SK-N-SH treated with all-trans-retinoic acid at 6 μM for 48 hours (cell line): ENCODE measurements at regions not wholly inside any gene's neighbourhood (a gene's known extent, or its start where the extent isn't known, plus 50 kb on each side); places are given as distances from the start of the nearest gene placed in this dataset.

Source experiments
- ATAC-seq: fragments of 200-7000 bp; cut with Tn5 transposase; 3 replicates; pipeline ENCODE4 v1.9.1; 2020; ENCODE audit warnings: mild to moderate bottlenecking, moderate library complexity
- ARNTL ChIP-seq: fragments of 450-650 bp; formaldehyde crosslinking; IDR thresholded peaks from 2 replicates; pipeline ENCODE4 v1.5.0; 2020; ENCODE audit warnings: low read depth, mild to moderate bottlenecking, moderate library complexity, borderline replicate concordance
- BACH2 ChIP-seq: fragments of 250-450 bp; sonication (Bioruptor Pico); IDR thresholded peaks from 2 replicates; pipeline ENCODE4 v1.9.0; 2021; ENCODE audit warnings: mild to moderate bottlenecking, borderline replicate concordance
- CREB5 ChIP-seq: fragments of 250-450 bp; sonication (Bioruptor Pico); IDR thresholded peaks from 2 replicates; pipeline ENCODE4 v1.5.1; 2020; ENCODE audit warnings: low read depth, mild to moderate bottlenecking, moderate library complexity
- CSDC2 ChIP-seq: fragments of 250-450 bp; sonication (Bioruptor Pico); IDR thresholded peaks from 2 replicates; pipeline ENCODE4 v1.5.0; 2020; ENCODE audit warnings: mild to moderate bottlenecking, moderate library complexity
- ESRRG ChIP-seq: fragments of 250-450 bp; sonication (Bioruptor Pico); IDR thresholded peaks from 2 replicates; pipeline ENCODE4 v1.6.1; 2021; ENCODE audit warnings: mild to moderate bottlenecking
- GLIS3 ChIP-seq: fragments of 250-450 bp; sonication (Bioruptor Pico); IDR thresholded peaks from 2 replicates; pipeline ENCODE4 v1.5.0; 2020; ENCODE audit warnings: mild to moderate bottlenecking, moderate library complexity
- ISL1 ChIP-seq: fragments of 250-450 bp; sonication (Bioruptor Pico); IDR thresholded peaks from 2 replicates; pipeline ENCODE4 v2.1.2; 2022; ENCODE audit warnings: mild to moderate bottlenecking, moderate library complexity
- OSR1 ChIP-seq: fragments of 250-450 bp; sonication (Bioruptor Pico); IDR thresholded peaks from 2 replicates; pipeline ENCODE4 v1.8.0; 2022; ENCODE audit warnings: moderate library complexity, mild to moderate bottlenecking, inconsistent platforms
- PATZ1 ChIP-seq: fragments of 250-450 bp; sonication (Bioruptor Pico); IDR thresholded peaks from 2 replicates; pipeline ENCODE4 v1.8.0; 2020; ENCODE audit warnings: mild to moderate bottlenecking, moderate library complexity, borderline replicate concordance
- PPARA ChIP-seq: fragments of 250-450 bp; sonication (Bioruptor Pico); IDR thresholded peaks from 2 replicates; pipeline ENCODE4 v1.5.0; 2020; ENCODE audit warnings: mild to moderate bottlenecking, borderline replicate concordance
- RARB ChIP-seq: fragments of 250-450 bp; sonication (Bioruptor Pico); IDR thresholded peaks from 2 replicates; pipeline ENCODE4 v1.8.0; 2021; ENCODE audit warnings: mild to moderate bottlenecking, moderate library complexity
- SNAI2 ChIP-seq: fragments of 250-450 bp; sonication (Bioruptor Pico); IDR thresholded peaks from 2 replicates; pipeline ENCODE4 v1.5.0; 2020; ENCODE audit warnings: mild to moderate bottlenecking, moderate library complexity
- TCF4 ChIP-seq: fragments of 250-450 bp; sonication (Bioruptor Pico); IDR thresholded peaks from 2 replicates; pipeline ENCODE4 v1.8.0; 2021; ENCODE audit warnings: mild to moderate bottlenecking, moderate library complexity, borderline replicate concordance
- TOX ChIP-seq: fragments of 250-450 bp; sonication (Bioruptor Pico); IDR thresholded peaks from 2 replicates; pipeline ENCODE4 v1.8.0; 2021; ENCODE audit warnings: mild to moderate bottlenecking, moderate library complexity, borderline replicate concordance
- TSHZ2 ChIP-seq: fragments of 250-450 bp; sonication (Bioruptor Pico); IDR thresholded peaks from 2 replicates; pipeline ENCODE4 v1.5.0; 2020; ENCODE audit warnings: mild to moderate bottlenecking, moderate library complexity
- ZFP3 ChIP-seq: fragments of 250-450 bp; sonication (Bioruptor Pico); IDR thresholded peaks from 2 replicates; pipeline ENCODE4 v1.5.0; 2020; ENCODE audit warnings: mild to moderate bottlenecking, moderate library complexity
- ZFP30 ChIP-seq: fragments of 450-650 bp; formaldehyde crosslinking; IDR thresholded peaks from 2 replicates; pipeline ENCODE4 v1.5.0; 2022; ENCODE audit warnings: mild to moderate bottlenecking, moderate library complexity
- ZNF565 ChIP-seq: fragments of 450-650 bp; formaldehyde crosslinking; conservative IDR thresholded peaks from 2 replicates; pipeline ENCODE4 v1.5.0; 2020; ENCODE audit warnings: low read depth, mild to moderate bottlenecking, moderate library complexity
- ZNF70 ChIP-seq: fragments of 450-650 bp; formaldehyde crosslinking; IDR thresholded peaks from 2 replicates; pipeline ENCODE4 v1.5.0; 2020; ENCODE audit warnings: mild to moderate bottlenecking, moderate library complexity

- TF ChIP-seq OSR1: no peak
- TF ChIP-seq BACH2 (CRISPR knock-in tag): no peak
- TF ChIP-seq CREB5 (CRISPR knock-in tag): no peak
- no peak for TF ChIP-seq PPARA (CRISPR knock-in tag)
- ATAC-seq: no peak
These were observed 193.5 kb upstream of the MANEA start for GRCh38 chr6:95383878-95384277.

- TF ChIP-seq ARNTL (CRISPR knock-in tag): no peak
- TF ChIP-seq CREB5 (CRISPR knock-in tag): no peak
- no peak for TF ChIP-seq ZFP30 (CRISPR knock-in tag)
- ATAC-seq: no peak
These were observed 192.3 kb upstream of the MANEA start for GRCh38 chr6:95384988-95385387.

- ATAC-seq: no peak
- TF ChIP-seq TSHZ2 (no peak), TOX (no peak), PATZ1 (no peak), GLIS3 (CRISPR knock-in tag) (no peak), CREB5 (CRISPR knock-in tag) (no peak), OSR1 (no peak), RARB (CRISPR knock-in tag) (no peak), BACH2 (CRISPR knock-in tag) (no peak), CSDC2 (CRISPR knock-in tag) (no peak)
- TF ChIP-seq, all 23 proteins: peak for 0
These were observed 189.5 kb upstream of the MANEA start for GRCh38 chr6:95387845-95388244.

GRCh38 chr6:95404777-95405176 is 172.6 kb upstream of the MANEA start:
- TF ChIP-seq ISL1 (CRISPR knock-in tag) (no peak), CSDC2 (CRISPR knock-in tag) (no peak), ZFP30 (CRISPR knock-in tag) (no peak), OSR1 (no peak)
- ATAC-seq: no peak

- no peak for ATAC-seq
- no peak for TF ChIP-seq ZFP3 (CRISPR knock-in tag)
- no peak for TF ChIP-seq ZNF565
- TF ChIP-seq GLIS3 (CRISPR knock-in tag): no peak
- no peak for TF ChIP-seq ARNTL (CRISPR knock-in tag)
- no peak for TF ChIP-seq ZNF70
- no peak for TF ChIP-seq ZFP30 (CRISPR knock-in tag)
- no peak for TF ChIP-seq RARB (CRISPR knock-in tag)
- no peak for TF ChIP-seq TCF4 (CRISPR knock-in tag)
- TF ChIP-seq CSDC2 (CRISPR knock-in tag): no peak
- TF ChIP-seq ESRRG: no peak
- TF ChIP-seq PATZ1: no peak
- TF ChIP-seq TSHZ2: no peak
- TF ChIP-seq SNAI2 (CRISPR knock-in tag): no peak
These were observed 169.2 kb upstream of the MANEA start for GRCh38 chr6:95408111-95408510.
